ENCODE measurements at regions not wholly inside any gene's neighbourhood (a gene's known extent, or its start where the extent isn't known, plus 50 kb on each side); places are given as distances from the start of the nearest gene placed in this dataset.

- TF ChIP-seq CTCF (IDR thresholded peaks at IDR 0.05): no peak
- intact Hi-C loops (cut with DNase I): no loop called here
- Histone ChIP-seq H3K27ac (no peak overlapping the region), H3K27me3 (no peaks in the 10 kb centered on the region), H3K4me3 (no peak overlapping the region), H3K36me3 (no peaks in the 10 kb centered on the region), H3K4me1 (peaks cover 9% of the 10 kb centered on the region), H3K9me3 (no peaks in the 10 kb centered on the region)
- DNase-seq: no peak
- ATAC-seq: no peak
These were observed 131.3 kb downstream of the LACC1 start for GRCh38 chr13:44011036-44011435.

GRCh38 chr13:44012910-44013757, 133.4 kb downstream of the LACC1 start:
- Histone ChIP-seq H3K27me3 (no peaks in the 10 kb centered on the region), H3K9me3 (no peaks in the 10 kb centered on the region), H3K4me3 (no peak overlapping the region), H3K36me3 (no peaks in the 10 kb centered on the region), H3K27ac (no peak overlapping the region), H3K4me1 (peaks cover 11% of the 10 kb centered on the region)
- ATAC-seq: no peak
- no peak for DNase-seq
- intact Hi-C loops (cut with DNase I): no loop called here
- TF ChIP-seq CTCF (IDR thresholded peaks at IDR 0.05): no peak

- no peak for ATAC-seq
- Histone ChIP-seq H3K4me1 (peaks cover 17% of the 10 kb centered on the region), H3K4me3 (no peak overlapping the region), H3K9me3 (no peaks in the 10 kb centered on the region), H3K27ac (no peak overlapping the region), H3K27me3 (no peaks in the 10 kb centered on the region), H3K36me3 (no peaks in the 10 kb centered on the region)
- no peak for TF ChIP-seq CTCF (IDR thresholded peaks at IDR 0.05)
- DNase-seq: no peak
- intact Hi-C loops (cut with DNase I): no loop called here
These were observed 134.1 kb downstream of the LACC1 start for GRCh38 chr13:44013758-44014291.

GRCh38 chr13:44014501-44014900, 134.8 kb downstream of the LACC1 start:
- no peak for DNase-seq
- intact Hi-C loops (cut with DNase I): no loop called here
- TF ChIP-seq CTCF (IDR thresholded peaks at IDR 0.05): no peak
- Histone ChIP-seq H3K27ac (no peak overlapping the region), H3K36me3 (no peaks in the 10 kb centered on the region), H3K4me1 (peaks cover 17% of the 10 kb centered on the region), H3K4me3 (no peak overlapping the region), H3K27me3 (no peaks in the 10 kb centered on the region), H3K9me3 (no peaks in the 10 kb centered on the region)
- no peak for ATAC-seq

- intact Hi-C loops (cut with DNase I): no loop called here
- H3K36me3 ChIP-seq: no peaks in the 10 kb centered on the region
- H3K27me3 ChIP-seq: no peaks in the 10 kb centered on the region
- H3K9me3 ChIP-seq: no peaks in the 10 kb centered on the region
- H3K4me1 ChIP-seq: peaks cover 17% of the 10 kb centered on the region
- H3K4me3 ChIP-seq: no peak overlapping the region
- no peak overlapping the region for H3K27ac ChIP-seq
- no peak for TF ChIP-seq CTCF (IDR thresholded peaks at IDR 0.05)
- DNase-seq (no peak), ATAC-seq (no peak)
These were observed 135.4 kb downstream of the LACC1 start for GRCh38 chr13:44015118-44015517.

All from upper lobe of right lung (tissue), 1 donor.